Mammary epithelial cell (primary cell): ENCODE measurements at regions not wholly inside any gene's neighbourhood (a gene's known extent, or its start where the extent isn't known, plus 50 kb on each side); places are given as distances from the start of the nearest gene placed in this dataset.

ENCODE experiments used
- EZH2 ChIP-seq: IDR thresholded peaks from 2 replicates; pipeline ENCODE4 v1.6.1; 2012; ENCODE audit warnings: low read length, inconsistent platforms, borderline replicate concordance
- TF ChIP-seq, protein P1 (sequence below), 2 donors: IDR thresholded peaks in 1 of 2; conservative IDR thresholded peaks in 1 of 2; 2 replicates each; pipeline ENCODE4 v1.5.1; 2011 to 2012; ENCODE audit warnings: inconsistent platforms in 2 of 2, low read length in 2 of 2, mild to moderate bottlenecking in 2 of 2, control low read depth in 1 of 2, low read depth in 1 of 2; ENCODE audit not compliant: insufficient read depth in 1 of 2; ENCODE audit errors: extremely low read depth in 1 of 2

- TF ChIP-seq, protein P1, sequence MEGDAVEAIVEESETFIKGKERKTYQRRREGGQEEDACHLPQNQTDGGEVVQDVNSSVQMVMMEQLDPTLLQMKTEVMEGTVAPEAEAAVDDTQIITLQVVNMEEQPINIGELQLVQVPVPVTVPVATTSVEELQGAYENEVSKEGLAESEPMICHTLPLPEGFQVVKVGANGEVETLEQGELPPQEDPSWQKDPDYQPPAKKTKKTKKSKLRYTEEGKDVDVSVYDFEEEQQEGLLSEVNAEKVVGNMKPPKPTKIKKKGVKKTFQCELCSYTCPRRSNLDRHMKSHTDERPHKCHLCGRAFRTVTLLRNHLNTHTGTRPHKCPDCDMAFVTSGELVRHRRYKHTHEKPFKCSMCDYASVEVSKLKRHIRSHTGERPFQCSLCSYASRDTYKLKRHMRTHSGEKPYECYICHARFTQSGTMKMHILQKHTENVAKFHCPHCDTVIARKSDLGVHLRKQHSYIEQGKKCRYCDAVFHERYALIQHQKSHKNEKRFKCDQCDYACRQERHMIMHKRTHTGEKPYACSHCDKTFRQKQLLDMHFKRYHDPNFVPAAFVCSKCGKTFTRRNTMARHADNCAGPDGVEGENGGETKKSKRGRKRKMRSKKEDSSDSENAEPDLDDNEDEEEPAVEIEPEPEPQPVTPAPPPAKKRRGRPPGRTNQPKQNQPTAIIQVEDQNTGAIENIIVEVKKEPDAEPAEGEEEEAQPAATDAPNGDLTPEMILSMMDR (conservative IDR thresholded peaks at IDR 0.05 in 1 of 2, IDR thresholded peaks at IDR 0.05 in 1 of 2; ENCODE audit: extremely low read depth in 1 of 2, insufficient read depth in 1 of 2, low read depth in 1 of 2, low read length in 2 of 2), result no peak
- no peak for TF ChIP-seq EZH2
Observed at GRCh38 chr20:50385733-50386640, 124.2 kb upstream of the PTPN1 start.
